OCI-LY1 (cell line): ENCODE measurements at regions not wholly inside any gene's neighbourhood (a gene's known extent, or its start where the extent isn't known, plus 50 kb on each side); places are given as distances from the start of the nearest gene placed in this dataset.

ENCODE experiments used
- H2AFZ ChIP-seq: fragments of 200-600 bp; sonication (generic), shearing (Covaris generic); 2 replicates; pipeline ENCODE4 v1.6.0; 2014; ENCODE audit warnings: antibody characterized with exemption, mild to moderate bottlenecking, low read length
- H3F3A ChIP-seq: fragments of 200-600 bp; sonication (generic), shearing (Covaris generic); 2 replicates; pipeline ENCODE4 v1.6.0; 2014; ENCODE audit warnings: mild to moderate bottlenecking, antibody characterized with exemption, low read length, moderate library complexity; ENCODE audit not compliant: insufficient read depth
- H3K27ac ChIP-seq: fragments of 200-600 bp; sonication (generic); 2 replicates; pipeline ENCODE4 v1.5.1; 2014; ENCODE audit warnings: low read length, mixed run types, mild to moderate bottlenecking, low read depth; ENCODE audit not compliant: poor library complexity, severe bottlenecking
- H3K27me3 ChIP-seq: fragments of 200-600 bp; sonication (generic); 2 replicates; pipeline ENCODE4 v1.6.0; 2014; ENCODE audit warnings: antibody characterized with exemption, mild to moderate bottlenecking, low read length, moderate library complexity; ENCODE audit not compliant: insufficient read depth
- H3K36me3 ChIP-seq: fragments of 200-600 bp; sonication (generic); 2 replicates; pipeline ENCODE4 v1.6.1; 2014; ENCODE audit warnings: mild to moderate bottlenecking, antibody characterized with exemption, low read length, moderate library complexity, mixed read lengths; ENCODE audit not compliant: insufficient read depth
- H3K4me1 ChIP-seq: fragments of 200-600 bp; sonication (generic); 2 replicates; pipeline ENCODE4 v1.5.1; 2014; ENCODE audit warnings: mild to moderate bottlenecking, low read length, moderate library complexity; ENCODE audit not compliant: insufficient read depth, severe bottlenecking
- H3K4me2 ChIP-seq: fragments of 200-600 bp; sonication (generic), shearing (Covaris generic); 2 replicates; pipeline ENCODE4 v1.6.1; 2014; ENCODE audit warnings: low read length
- H3K4me3 ChIP-seq: fragments of 200-600 bp; sonication (generic); 2 replicates; pipeline ENCODE4 v1.5.1; 2014; ENCODE audit warnings: low read length, low read depth, mild to moderate bottlenecking, mixed read lengths; ENCODE audit not compliant: poor library complexity, severe bottlenecking
- H3K79me2 ChIP-seq: fragments of 200-600 bp; shearing (Covaris generic); 2 replicates; pipeline ENCODE4 v1.6.1; 2016; ENCODE audit warnings: mixed run types, low read length, mixed read lengths; ENCODE audit not compliant: insufficient read depth
- H3K9ac ChIP-seq: fragments of 200-600 bp; sonication (generic), shearing (Covaris generic); 2 replicates; pipeline ENCODE4 v1.6.1; 2014; ENCODE audit warnings: mild to moderate bottlenecking, low read length, mixed read lengths
- H3K9me2 ChIP-seq: fragments of 200-600 bp; sonication (generic), shearing (Covaris generic); 2 replicates; pipeline ENCODE4 v1.6.1; 2014; ENCODE audit warnings: low read depth, mild to moderate bottlenecking, low read length, mixed read lengths
- H3K9me3 ChIP-seq: fragments of 200-600 bp; shearing (Covaris generic); 2 replicates; pipeline ENCODE4 v1.6.1; 2014; ENCODE audit warnings: low read length, mixed read lengths
- H4K20me1 ChIP-seq: fragments of 200-600 bp; sonication (generic), shearing (Covaris generic); 2 replicates; pipeline ENCODE4 v1.6.0; 2016; ENCODE audit warnings: mild to moderate bottlenecking, low read length; ENCODE audit not compliant: insufficient read depth
- CTCF ChIP-seq: fragments of 200-600 bp; sonication (generic), shearing (Covaris generic); IDR thresholded peaks from 2 replicates; pipeline ENCODE4 v1.5.1; 2017; ENCODE audit warnings: mild to moderate bottlenecking, antibody characterized with exemption, low read length, moderate library complexity, mixed read lengths
- EZH2 ChIP-seq: fragments of 200-600 bp; sonication (generic), shearing (Covaris generic); IDR thresholded peaks from 2 replicates; pipeline ENCODE4 v1.8.0; 2017; ENCODE audit warnings: borderline replicate concordance, mixed run types, mild to moderate bottlenecking, antibody characterized with exemption, low read length, moderate library complexity, mixed read lengths

- H3K9ac ChIP-seq, result no peak overlapping the region
- H3K4me2 ChIP-seq, result no peak overlapping the region
- no peak overlapping the region for H2AFZ ChIP-seq
These were observed 528.8 kb downstream of the IRX1 start for GRCh38 chr5:4124221-4124970.

GRCh38 chr5:4128994-4129393, 533.4 kb downstream of the IRX1 start:
- no peaks in the 10 kb centered on the region for H3K4me1 ChIP-seq
- H3K36me3 ChIP-seq, result no peaks in the 10 kb centered on the region
- no peak overlapping the region for H3K9ac ChIP-seq
- no peaks in the 10 kb centered on the region for H3F3A ChIP-seq
- no peak overlapping the region for H3K4me3 ChIP-seq
- no peak overlapping the region for H3K27ac ChIP-seq
- H4K20me1 ChIP-seq, result no peaks in the 10 kb centered on the region
- TF ChIP-seq CTCF (no peak), EZH2 (no peak)
- no peak overlapping the region for H2AFZ ChIP-seq
- no peaks in the 10 kb centered on the region for H3K9me2 ChIP-seq
- H3K9me3 ChIP-seq, result no peaks in the 10 kb centered on the region
- H3K4me2 ChIP-seq, result no peak overlapping the region
- no peaks in the 10 kb centered on the region for H3K79me2 ChIP-seq
- no peaks in the 10 kb centered on the region; the same call in 1 of the 2 replicates for H3K27me3 ChIP-seq

More at GRCh38 chr5:4124221-4124970, 528.8 kb downstream of the IRX1 start:
- Histone ChIP-seq H3K27me3 (peaks cover 3% of the 10 kb centered on the region; the same call in 1 of the 2 replicates), H3K4me3 (no peak overlapping the region), H3K9me2 (no peaks in the 10 kb centered on the region), H3K36me3 (no peaks in the 10 kb centered on the region), H4K20me1 (no peaks in the 10 kb centered on the region), H3K9me3 (no peaks in the 10 kb centered on the region), H3K79me2 (no peaks in the 10 kb centered on the region), H3K4me1 (no peaks in the 10 kb centered on the region), H3K27ac (no peak overlapping the region), H3F3A (no peaks in the 10 kb centered on the region)
- TF ChIP-seq EZH2 (no peak), CTCF (no peak)

- Histone ChIP-seq H3F3A (no peaks in the 10 kb centered on the region), H3K27ac (no peak overlapping the region), H3K4me2 (no peak overlapping the region), H3K4me1 (no peaks in the 10 kb centered on the region), H3K9ac (no peak overlapping the region), H3K79me2 (no peaks in the 10 kb centered on the region), H3K4me3 (no peak overlapping the region), H4K20me1 (no peaks in the 10 kb centered on the region), H2AFZ (no peak overlapping the region), H3K27me3 (no peaks in the 10 kb centered on the region; the same call in 1 of the 2 replicates), H3K36me3 (no peaks in the 10 kb centered on the region), H3K9me3 (no peaks in the 10 kb centered on the region), H3K9me2 (no peaks in the 10 kb centered on the region)
- TF ChIP-seq EZH2 (no peak), CTCF (no peak)
These were observed 533.9 kb downstream of the IRX1 start for GRCh38 chr5:4129523-4129922.
